Stimulated activated CD4-positive, alpha-beta T cell treated with anti-CD3 and anti-CD28 coated beads, Interleukin-4, amount 100 ng/mL, for 24 hours (primary cell): ENCODE measurements at regions not wholly inside any gene's neighbourhood (a gene's known extent, or its start where the extent isn't known, plus 50 kb on each side); places are given as distances from the start of the nearest gene placed in this dataset.
"Not testable (repeated sequence)": the region's sequence is repeated elsewhere in the genome, so short reads cannot be mapped to it uniquely, and the experiment has no call there.

Experiments used
- DNase-seq: peaks from one replicate; pipeline ENCODE4 v3.0.0-alpha.2; 2020

GRCh38 chr11:96520939-96521338 is 131.1 kb downstream of the JRKL start:
- no peak for DNase-seq

GRCh38 chr11:96523656-96524055 is 133.8 kb downstream of the JRKL start:
- no peak for DNase-seq

DNA sequence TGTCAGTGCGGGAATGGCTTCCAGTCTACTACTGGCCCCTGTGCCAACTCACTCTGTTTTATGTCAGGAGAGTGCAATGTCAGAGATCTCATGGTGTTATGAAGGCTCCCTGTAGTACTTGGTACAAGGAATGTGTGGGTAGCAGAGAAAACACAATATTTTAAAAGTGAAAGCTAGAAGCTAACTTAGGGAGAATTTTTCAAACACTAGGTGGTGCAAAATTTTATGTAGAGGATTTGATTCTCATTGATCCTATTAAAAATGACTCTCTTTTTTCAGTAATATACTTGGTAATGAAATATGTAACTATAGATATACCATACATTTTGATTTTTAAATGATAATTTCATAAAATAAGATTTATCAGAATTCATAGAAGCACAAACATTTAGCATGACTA is 134.7 kb downstream of the JRKL start:
- DNase-seq = no peak

GRCh38 chr11:96530473-96530872 is 140.7 kb downstream of the JRKL start:
- no peak for DNase-seq

DNA sequence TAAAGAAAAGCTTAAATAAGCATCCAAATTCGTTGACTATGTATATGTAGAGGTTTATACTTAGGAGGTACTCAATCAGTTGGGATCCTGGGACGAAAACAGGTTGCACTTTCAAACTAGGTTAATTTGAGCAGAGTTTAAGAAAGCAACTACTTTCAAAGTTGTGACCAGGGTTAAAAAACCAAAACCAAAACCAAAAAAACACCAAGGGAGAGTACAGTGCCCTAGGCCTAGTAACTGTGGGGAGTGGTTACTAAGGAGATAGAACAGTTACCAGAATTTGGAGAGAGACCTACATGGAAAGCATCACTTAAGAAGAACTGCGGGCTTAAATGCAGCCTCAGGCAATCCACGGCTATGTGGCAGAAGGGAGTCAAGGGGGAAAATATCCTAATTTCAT is 148.3 kb downstream of the JRKL start:
- DNase-seq = no peak

GRCh38 chr11:96538622-96539021 is 148.8 kb downstream of the JRKL start:
- no peak for DNase-seq

- no peak for DNase-seq
These were observed 151.1 kb downstream of the JRKL start for GRCh38 chr11:96540875-96541274.

GRCh38 chr11:96543177-96543576 is 153.4 kb downstream of the JRKL start:
- DNase-seq = no peak

DNA sequence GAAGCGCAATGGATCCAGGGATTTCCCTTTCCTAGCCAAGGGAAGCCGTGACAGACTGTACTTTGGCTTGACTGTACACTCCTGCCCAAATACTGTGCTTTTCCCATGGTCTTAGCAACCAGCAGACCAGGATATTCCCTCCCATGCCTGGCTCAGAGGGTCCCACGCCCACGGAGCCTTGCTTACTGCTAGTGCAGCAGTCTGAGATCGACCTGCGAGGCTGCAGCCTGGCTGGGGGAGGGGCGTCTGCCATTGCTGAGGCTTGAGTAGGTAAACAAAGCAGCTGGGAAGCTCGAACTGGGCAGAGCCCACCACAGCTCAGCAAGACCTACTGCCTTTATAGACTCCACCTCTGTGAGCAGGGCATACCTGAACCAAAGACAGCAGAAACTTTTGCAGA is 155.4 kb downstream of the JRKL start:
- DNase-seq = not testable (repeated sequence)

GRCh38 chr11:96551136-96551535 is 161.3 kb downstream of the JRKL start:
- no peak for DNase-seq

DNA sequence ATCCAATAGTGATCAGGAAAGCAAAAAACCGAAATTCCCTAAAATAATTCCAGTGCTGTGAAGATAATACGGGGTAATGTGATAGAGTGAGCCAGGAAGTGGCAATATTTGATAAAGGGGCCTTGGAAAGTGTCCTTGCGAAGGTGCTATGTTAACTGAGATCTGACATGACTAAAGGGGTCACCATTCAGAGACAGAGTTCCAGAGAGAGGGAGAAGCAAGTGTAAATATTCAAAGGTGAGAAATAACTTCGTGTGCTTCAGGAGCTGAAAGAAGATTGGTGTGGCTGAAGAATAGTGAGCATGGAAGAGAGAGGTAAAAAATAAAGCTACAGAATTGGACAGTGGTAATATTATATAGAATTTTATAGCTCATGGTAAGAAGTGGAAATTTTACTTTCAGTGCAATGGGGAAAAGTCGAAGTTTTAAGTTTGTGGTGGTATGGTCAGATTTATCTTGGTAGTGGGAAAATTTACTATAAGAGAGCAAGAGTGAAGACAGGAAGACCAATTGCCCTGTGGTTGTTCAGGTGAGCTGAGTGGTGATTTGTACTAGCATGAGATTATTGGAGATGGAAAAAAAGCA is 164.5 kb downstream of the JRKL start:
- no peak for DNase-seq

DNA sequence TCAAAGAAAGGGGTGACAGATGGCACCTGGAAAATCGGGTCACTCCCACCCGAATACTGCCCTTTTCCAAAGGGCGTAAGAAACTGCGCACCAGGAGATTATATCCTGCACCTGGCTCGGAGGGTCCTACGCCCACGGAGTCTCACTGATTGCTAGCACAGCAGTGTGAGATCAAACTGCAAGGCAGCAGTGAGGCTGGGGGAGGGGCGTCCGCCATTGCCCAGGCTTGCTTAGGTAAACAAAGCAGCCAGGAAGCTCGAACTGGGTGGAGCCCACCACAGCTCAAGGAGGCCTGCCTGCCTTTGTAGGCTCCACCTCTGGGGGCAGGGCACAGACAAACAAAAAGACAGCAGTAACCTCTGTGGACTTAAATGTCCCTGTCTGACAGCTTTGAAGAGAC is 166.0 kb downstream of the JRKL start:
- not testable (repeated sequence) for DNase-seq

DNA sequence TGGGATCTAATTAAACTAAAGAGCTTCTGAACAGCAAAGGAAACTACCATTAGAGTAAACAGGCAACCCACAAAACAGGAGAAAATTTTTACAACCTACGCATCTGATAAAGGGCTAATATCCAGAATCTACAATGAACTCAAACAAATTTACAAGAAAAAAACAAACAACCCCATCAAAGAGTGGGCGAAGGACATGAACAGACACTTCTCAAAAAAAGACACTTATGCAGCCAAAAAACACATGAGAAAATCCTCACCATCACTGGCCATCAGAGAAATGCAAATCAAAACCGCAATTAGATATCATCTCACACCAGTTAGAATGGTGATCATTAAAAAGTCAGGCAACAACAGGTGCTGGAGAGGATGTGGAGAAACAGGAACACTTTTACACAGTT is 170.9 kb downstream of the JRKL start:
- DNase-seq = not testable (repeated sequence)

DNA sequence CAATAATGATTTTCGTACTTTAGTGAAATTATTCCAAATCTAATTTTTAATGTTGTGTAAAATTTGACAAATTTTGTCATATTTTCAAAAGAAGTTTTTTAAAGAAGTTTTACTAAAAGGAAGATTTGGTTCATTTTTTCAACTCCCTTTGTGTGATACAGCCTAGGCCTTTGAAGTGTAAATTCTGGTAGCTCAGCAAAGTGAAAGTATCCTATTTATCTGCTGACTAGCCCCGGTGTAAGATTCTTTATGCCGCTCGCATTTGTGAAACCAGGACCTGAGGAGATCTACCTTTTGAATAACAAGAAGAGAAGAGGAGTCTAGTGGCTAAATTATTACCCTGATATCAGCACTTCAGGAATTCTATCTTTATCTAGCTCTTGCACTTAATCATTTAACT is 177.4 kb downstream of the JRKL start:
- no peak for DNase-seq

GRCh38 chr11:96567667-96568066 is 177.9 kb downstream of the JRKL start:
- DNase-seq = no peak

DNA sequence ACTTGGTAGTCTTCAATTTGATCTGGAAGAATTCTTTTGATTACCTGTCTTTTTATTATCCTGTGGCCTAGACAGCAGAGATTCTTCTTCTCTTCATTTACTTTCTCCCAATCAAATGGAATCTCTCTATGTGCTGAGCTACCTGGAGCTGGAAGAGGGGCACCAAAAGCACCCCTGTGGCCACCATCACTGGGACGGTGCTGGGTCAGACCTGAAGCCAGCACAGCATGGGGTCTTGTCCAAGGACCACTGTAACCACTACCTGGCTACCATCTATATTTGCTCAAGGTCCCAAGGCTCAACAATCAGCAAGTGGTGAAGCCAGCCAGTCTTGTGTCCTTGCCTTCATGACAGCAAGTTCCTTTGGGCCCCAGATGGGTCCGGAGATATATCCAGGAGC is 186.6 kb downstream of the JRKL start:
- no peak for DNase-seq

GRCh38 chr11:96578379-96578778 is 188.6 kb downstream of the JRKL start:
- DNase-seq = no peak

DNA sequence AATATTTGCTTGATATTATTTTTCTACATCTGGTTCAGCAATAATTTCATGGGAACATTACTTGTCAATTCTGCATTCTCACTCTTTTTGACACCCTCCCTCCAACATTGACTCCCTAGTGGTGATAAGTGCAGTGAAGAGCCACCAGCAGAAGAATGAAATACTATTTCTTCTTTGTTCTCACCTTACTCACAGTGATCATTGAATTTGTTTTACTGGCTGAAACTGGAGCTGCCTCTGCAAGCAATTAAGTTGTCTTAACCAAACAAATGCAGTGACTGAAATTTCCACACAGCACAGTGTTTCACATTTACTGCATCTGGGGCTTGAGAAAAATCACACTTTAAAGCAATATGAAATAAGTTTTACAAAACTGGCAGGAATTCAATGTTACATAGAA is 189.8 kb downstream of the JRKL start:
- DNase-seq = no peak

GRCh38 chr11:96580476-96581040 is 190.7 kb downstream of the JRKL start:
- no peak for DNase-seq

GRCh38 chr11:96585944-96586880 is 196.4 kb downstream of the JRKL start:
- DNase-seq = not testable (repeated sequence)

- not testable (repeated sequence) for DNase-seq
These were observed 199.0 kb downstream of the JRKL start for GRCh38 chr11:96588793-96589192.

- DNase-seq = no peak
These were observed 205.2 kb downstream of the JRKL start for GRCh38 chr11:96595011-96595410.

DNA sequence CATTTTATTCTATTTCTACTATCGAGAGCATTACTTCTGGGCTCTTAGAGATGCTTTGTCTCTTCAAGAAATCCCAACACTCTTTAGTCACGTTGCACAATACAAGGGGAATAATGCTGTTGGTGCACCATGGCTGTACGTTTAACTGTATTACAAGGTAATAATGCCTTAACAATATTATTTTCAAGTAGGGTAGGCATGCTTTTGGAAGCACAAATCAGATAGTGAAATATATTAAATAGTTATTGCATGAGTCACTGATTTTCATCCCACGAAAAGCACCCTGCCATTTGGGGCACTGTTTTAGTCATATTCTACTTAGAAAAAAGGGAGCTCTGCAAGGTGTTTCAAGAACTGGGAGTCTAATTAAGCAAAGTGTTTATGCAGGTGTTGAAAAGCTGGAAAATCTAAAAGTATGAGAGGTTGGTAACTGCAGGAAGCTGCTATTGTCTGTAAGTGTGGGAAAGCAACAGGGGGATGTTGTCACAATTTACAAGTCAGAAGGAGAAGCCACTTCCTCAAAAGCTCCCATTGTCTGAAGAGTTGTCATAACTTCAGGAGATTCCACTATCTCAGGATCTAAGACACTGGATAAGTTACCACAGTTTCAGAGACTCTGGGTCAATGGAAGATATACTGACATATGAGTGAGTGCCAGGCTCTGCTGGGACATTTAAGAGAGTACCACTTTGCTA is 218.2 kb downstream of the JRKL start:
- no peak for DNase-seq

GRCh38 chr11:96614101-96614500 is 224.3 kb downstream of the JRKL start:
- no peak for DNase-seq
